ENCODE measurements at regions not wholly inside any gene's neighbourhood (a gene's known extent, or its start where the extent isn't known, plus 50 kb on each side); places are given as distances from the start of the nearest gene placed in this dataset.

GRCh38 chr3:55147856-55148720, 220.2 kb upstream of the LRTM1 start:
- TF ChIP-seq POLR2AphosphoS5 (IDR thresholded peaks at IDR 0.05; ENCODE audit: control insufficient read depth, insufficient read depth, low read depth, low read length) (no peak), MGA (IDR thresholded peaks at IDR 0.05) (no peak), CTCF (IDR thresholded peaks at IDR 0.05 in 2 of 3, conservative IDR thresholded peaks at IDR 0.05 in 1 of 3; ENCODE audit: insufficient read depth in 2 of 3, low read depth in 1 of 3, low read length in 3 of 3) (no peak), THRB (CRISPR knock-in tag; conservative IDR thresholded peaks at IDR 0.05) (no peak), ZNF3 (CRISPR knock-in tag; IDR thresholded peaks at IDR 0.05) (no peak), ZNF695 (CRISPR knock-in tag; IDR thresholded peaks at IDR 0.05) (no peak), MAX (CRISPR knock-in tag; IDR thresholded peaks at IDR 0.05) (no peak), CBX1 (IDR thresholded peaks at IDR 0.05; ENCODE audit: low read depth) (no peak), SNRNP70 (optimal IDR thresholded peaks at IDR 0.05; ENCODE audit: low read depth, low read length) (no peak), TBL1XR1 (IDR thresholded peaks at IDR 0.05; ENCODE audit: low read length in 2 of 2) (no peak), HMG20B (CRISPR knock-in tag; IDR thresholded peaks at IDR 0.05) (no peak), GABPB1 (CRISPR knock-in tag; IDR thresholded peaks at IDR 0.05) (no peak)
- TF ChIP-seq, protein P1, sequence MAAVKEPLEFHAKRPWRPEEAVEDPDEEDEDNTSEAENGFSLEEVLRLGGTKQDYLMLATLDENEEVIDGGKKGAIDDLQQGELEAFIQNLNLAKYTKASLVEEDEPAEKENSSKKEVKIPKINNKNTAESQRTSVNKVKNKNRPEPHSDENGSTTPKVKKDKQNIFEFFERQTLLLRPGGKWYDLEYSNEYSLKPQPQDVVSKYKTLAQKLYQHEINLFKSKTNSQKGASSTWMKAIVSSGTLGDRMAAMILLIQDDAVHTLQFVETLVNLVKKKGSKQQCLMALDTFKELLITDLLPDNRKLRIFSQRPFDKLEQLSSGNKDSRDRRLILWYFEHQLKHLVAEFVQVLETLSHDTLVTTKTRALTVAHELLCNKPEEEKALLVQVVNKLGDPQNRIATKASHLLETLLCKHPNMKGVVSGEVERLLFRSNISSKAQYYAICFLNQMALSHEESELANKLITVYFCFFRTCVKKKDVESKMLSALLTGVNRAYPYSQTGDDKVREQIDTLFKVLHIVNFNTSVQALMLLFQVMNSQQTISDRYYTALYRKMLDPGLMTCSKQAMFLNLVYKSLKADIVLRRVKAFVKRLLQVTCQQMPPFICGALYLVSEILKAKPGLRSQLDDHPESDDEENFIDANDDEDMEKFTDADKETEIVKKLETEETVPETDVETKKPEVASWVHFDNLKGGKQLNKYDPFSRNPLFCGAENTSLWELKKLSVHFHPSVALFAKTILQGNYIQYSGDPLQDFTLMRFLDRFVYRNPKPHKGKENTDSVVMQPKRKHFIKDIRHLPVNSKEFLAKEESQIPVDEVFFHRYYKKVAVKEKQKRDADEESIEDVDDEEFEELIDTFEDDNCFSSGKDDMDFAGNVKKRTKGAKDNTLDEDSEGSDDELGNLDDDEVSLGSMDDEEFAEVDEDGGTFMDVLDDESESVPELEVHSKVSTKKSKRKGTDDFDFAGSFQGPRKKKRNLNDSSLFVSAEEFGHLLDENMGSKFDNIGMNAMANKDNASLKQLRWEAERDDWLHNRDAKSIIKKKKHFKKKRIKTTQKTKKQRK (IDR thresholded peaks at IDR 0.05; ENCODE audit: borderline replicate concordance, low read depth, low read length): no peak
